ENCODE measurements at regions not wholly inside any gene's neighbourhood (a gene's known extent, or its start where the extent isn't known, plus 50 kb on each side); places are given as distances from the start of the nearest gene placed in this dataset.

DNA sequence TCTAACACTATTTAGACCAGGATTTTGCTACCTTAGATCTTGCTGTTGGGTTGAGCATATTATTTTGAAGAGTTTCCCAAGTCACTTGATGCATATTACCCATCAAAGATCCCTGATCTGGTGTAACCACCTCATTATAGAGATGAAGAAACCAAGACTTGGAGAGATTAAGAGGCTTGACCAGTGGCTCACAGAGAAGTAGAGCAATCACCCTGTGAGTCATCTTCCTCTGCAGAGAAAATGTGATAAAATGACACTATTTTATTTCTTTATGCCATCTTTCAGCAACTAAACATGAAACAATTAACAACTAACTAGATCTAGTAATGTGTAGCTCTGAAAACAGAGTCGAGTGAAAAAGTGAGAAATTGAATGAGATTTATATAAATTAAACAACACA is 76.1 kb downstream of the KIF4B start:
- Histone ChIP-seq H2AFZ (ENCODE audit: low read depth, low read length, poor library complexity, severe bottlenecking) (no peak overlapping the region), H3K4me3 (replicated peaks in 1 of 2; ENCODE audit: low read depth in 1 of 2, low read length in 2 of 2) (no peak overlapping the region), H3K27ac (ENCODE audit: low read depth, low read length) (no peak overlapping the region), H4K20me1 (ENCODE audit: insufficient read depth) (no peaks in the 10 kb centered on the region), H3K36me3 (ENCODE audit: control insufficient read depth in 1 of 2, insufficient read depth in 2 of 2, low read length in 2 of 2) (no peaks in the 10 kb centered on the region), H3K4me2 (ENCODE audit: low read length) (no peak overlapping the region), H3K4me1 (ENCODE audit: control insufficient read depth in 1 of 2, insufficient read depth in 2 of 2, low read length in 2 of 2) (no peaks in the 10 kb centered on the region), H3K27me3 (ENCODE audit: insufficient read depth, low read length) (no peaks in the 10 kb centered on the region), H3K9me2 (ENCODE audit: insufficient read depth) (no peaks in the 10 kb centered on the region), H3K9me3 (ENCODE audit: control insufficient read depth in 1 of 2, insufficient read depth in 1 of 2, low read depth in 1 of 2, low read length in 2 of 2) (no peaks in the 10 kb centered on the region), H3K9ac (ENCODE audit: low read length) (no peak overlapping the region), H3K79me2 (ENCODE audit: insufficient read depth, low read length) (no peaks in the 10 kb centered on the region)
- intact Hi-C loops (cut with micrococcal nuclease), result no loop called here
- ChIA-PET POLR2A (no interaction called here), CTCF (no interaction called here), RAD21 (ENCODE audit: low non-redundant PET in 1 of 2, low total read pairs in 2 of 2, uncharacterized antibody in 2 of 2, unreplicated experiment in 2 of 2) (no interaction called here)
- no TSS peak for BruUV-seq (replicated peaks)
- TF ChIP-seq SP1 (IDR thresholded peaks at IDR 0.05; ENCODE audit: low read depth) (no peak), FOSL1 (IDR thresholded peaks at IDR 0.05; ENCODE audit: low read depth) (no peak), RAD21 (IDR thresholded peaks at IDR 0.05; ENCODE audit: low read depth) (no peak), ELF1 (IDR thresholded peaks at IDR 0.05; ENCODE audit: borderline replicate concordance, low read depth) (no peak), ZFX (IDR thresholded peaks at IDR 0.05) (no peak), POLR2AphosphoS5 (IDR thresholded peaks at IDR 0.05; ENCODE audit: low read depth, low read length) (no peak), CBX3 (IDR thresholded peaks at IDR 0.05; ENCODE audit: low read depth) (no peak), CEBPB (IDR thresholded peaks at IDR 0.05; ENCODE audit: low read depth) (no peak), EGR1 (IDR thresholded peaks at IDR 0.05; ENCODE audit: low read depth) (no peak), TCF7L2 (IDR thresholded peaks at IDR 0.05; ENCODE audit: borderline replicate concordance, extremely low read depth, insufficient read depth, insufficient read length) (no peak), SIN3A (IDR thresholded peaks at IDR 0.05; ENCODE audit: low read depth) (no peak), YY1 (IDR thresholded peaks at IDR 0.05; ENCODE audit: extremely low read depth, insufficient replicate concordance, low read depth, low read length) (no peak), SRF (IDR thresholded peaks at IDR 0.05; ENCODE audit: low read depth) (no peak), EZH2phosphoT487 (IDR thresholded peaks at IDR 0.05; ENCODE audit: borderline replicate concordance) (no peak)
- TF ChIP-seq, protein P1, sequence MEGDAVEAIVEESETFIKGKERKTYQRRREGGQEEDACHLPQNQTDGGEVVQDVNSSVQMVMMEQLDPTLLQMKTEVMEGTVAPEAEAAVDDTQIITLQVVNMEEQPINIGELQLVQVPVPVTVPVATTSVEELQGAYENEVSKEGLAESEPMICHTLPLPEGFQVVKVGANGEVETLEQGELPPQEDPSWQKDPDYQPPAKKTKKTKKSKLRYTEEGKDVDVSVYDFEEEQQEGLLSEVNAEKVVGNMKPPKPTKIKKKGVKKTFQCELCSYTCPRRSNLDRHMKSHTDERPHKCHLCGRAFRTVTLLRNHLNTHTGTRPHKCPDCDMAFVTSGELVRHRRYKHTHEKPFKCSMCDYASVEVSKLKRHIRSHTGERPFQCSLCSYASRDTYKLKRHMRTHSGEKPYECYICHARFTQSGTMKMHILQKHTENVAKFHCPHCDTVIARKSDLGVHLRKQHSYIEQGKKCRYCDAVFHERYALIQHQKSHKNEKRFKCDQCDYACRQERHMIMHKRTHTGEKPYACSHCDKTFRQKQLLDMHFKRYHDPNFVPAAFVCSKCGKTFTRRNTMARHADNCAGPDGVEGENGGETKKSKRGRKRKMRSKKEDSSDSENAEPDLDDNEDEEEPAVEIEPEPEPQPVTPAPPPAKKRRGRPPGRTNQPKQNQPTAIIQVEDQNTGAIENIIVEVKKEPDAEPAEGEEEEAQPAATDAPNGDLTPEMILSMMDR (IDR thresholded peaks at IDR 0.05 in 2 of 3, conservative IDR thresholded peaks at IDR 0.05 in 1 of 3; ENCODE audit: borderline replicate concordance in 1 of 3, insufficient read depth in 1 of 3, low read depth in 2 of 3, low read length in 2 of 3), result no peak
- TF ChIP-seq, protein P2, sequence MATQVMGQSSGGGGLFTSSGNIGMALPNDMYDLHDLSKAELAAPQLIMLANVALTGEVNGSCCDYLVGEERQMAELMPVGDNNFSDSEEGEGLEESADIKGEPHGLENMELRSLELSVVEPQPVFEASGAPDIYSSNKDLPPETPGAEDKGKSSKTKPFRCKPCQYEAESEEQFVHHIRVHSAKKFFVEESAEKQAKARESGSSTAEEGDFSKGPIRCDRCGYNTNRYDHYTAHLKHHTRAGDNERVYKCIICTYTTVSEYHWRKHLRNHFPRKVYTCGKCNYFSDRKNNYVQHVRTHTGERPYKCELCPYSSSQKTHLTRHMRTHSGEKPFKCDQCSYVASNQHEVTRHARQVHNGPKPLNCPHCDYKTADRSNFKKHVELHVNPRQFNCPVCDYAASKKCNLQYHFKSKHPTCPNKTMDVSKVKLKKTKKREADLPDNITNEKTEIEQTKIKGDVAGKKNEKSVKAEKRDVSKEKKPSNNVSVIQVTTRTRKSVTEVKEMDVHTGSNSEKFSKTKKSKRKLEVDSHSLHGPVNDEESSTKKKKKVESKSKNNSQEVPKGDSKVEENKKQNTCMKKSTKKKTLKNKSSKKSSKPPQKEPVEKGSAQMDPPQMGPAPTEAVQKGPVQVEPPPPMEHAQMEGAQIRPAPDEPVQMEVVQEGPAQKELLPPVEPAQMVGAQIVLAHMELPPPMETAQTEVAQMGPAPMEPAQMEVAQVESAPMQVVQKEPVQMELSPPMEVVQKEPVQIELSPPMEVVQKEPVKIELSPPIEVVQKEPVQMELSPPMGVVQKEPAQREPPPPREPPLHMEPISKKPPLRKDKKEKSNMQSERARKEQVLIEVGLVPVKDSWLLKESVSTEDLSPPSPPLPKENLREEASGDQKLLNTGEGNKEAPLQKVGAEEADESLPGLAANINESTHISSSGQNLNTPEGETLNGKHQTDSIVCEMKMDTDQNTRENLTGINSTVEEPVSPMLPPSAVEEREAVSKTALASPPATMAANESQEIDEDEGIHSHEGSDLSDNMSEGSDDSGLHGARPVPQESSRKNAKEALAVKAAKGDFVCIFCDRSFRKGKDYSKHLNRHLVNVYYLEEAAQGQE (IDR thresholded peaks at IDR 0.05; ENCODE audit: low read depth), result no peak
- TF ChIP-seq, protein P3, sequence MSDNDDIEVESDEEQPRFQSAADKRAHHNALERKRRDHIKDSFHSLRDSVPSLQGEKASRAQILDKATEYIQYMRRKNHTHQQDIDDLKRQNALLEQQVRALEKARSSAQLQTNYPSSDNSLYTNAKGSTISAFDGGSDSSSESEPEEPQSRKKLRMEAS (IDR thresholded peaks at IDR 0.05), result no peak
- DNase-seq (ENCODE audit: low read depth, low spot score) (no peak), ATAC-seq (no peak)
